ENCODE measurements at regions not wholly inside any gene's neighbourhood (a gene's known extent, or its start where the extent isn't known, plus 50 kb on each side); places are given as distances from the start of the nearest gene placed in this dataset.

- no peaks in the 10 kb centered on the region for H3K79me2 ChIP-seq (replicated peaks; ENCODE audit: insufficient read depth, low read length)
- H3K9me2 ChIP-seq (ENCODE audit: insufficient read depth, low read length), result no peaks in the 10 kb centered on the region
- H3K36me3 ChIP-seq (ENCODE audit: insufficient read depth, low read length), result no peaks in the 10 kb centered on the region
- H3K9ac ChIP-seq (ENCODE audit: low read length), result no peak overlapping the region
- no peaks in the 10 kb centered on the region for H3K9me3 ChIP-seq (ENCODE audit: low read length)
- H3K4me2 ChIP-seq (ENCODE audit: low read length), result no peak overlapping the region
- no peaks in the 10 kb centered on the region for H3K27me3 ChIP-seq (ENCODE audit: insufficient read depth, low read depth, low read length)
- no peak overlapping the region for H3K4me3 ChIP-seq (ENCODE audit: low read length)
- H3K27ac ChIP-seq (ENCODE audit: low read length), result no peak overlapping the region
- H3F3A ChIP-seq (ENCODE audit: insufficient read depth, low read length, poor library complexity, severe bottlenecking), result no peaks in the 10 kb centered on the region
- no peak overlapping the region for H2AFZ ChIP-seq (ENCODE audit: low read depth, low read length)
- no peaks in the 10 kb centered on the region for H4K20me1 ChIP-seq (ENCODE audit: insufficient read depth)
- TF ChIP-seq CTCF (IDR thresholded peaks at IDR 0.05; ENCODE audit: poor library complexity, severe bottlenecking) (no peak), POLR2AphosphoS5 (IDR thresholded peaks at IDR 0.05) (no peak), RAD21 (conservative IDR thresholded peaks at IDR 0.05) (no peak), EZH2 (IDR thresholded peaks at IDR 0.05; ENCODE audit: borderline replicate concordance, insufficient read depth, low read length, poor library complexity, severe bottlenecking) (no peak), EP300 (conservative IDR thresholded peaks at IDR 0.05; ENCODE audit: poor library complexity, severe bottlenecking) (no peak), SMC3 (conservative IDR thresholded peaks at IDR 0.05; ENCODE audit: poor library complexity) (no peak), MXI1 (conservative IDR thresholded peaks at IDR 0.05; ENCODE audit: poor library complexity, severe bottlenecking) (no peak), TAF1 (IDR thresholded peaks at IDR 0.05; ENCODE audit: low read depth) (no peak)
- TF ChIP-seq, protein P1, sequence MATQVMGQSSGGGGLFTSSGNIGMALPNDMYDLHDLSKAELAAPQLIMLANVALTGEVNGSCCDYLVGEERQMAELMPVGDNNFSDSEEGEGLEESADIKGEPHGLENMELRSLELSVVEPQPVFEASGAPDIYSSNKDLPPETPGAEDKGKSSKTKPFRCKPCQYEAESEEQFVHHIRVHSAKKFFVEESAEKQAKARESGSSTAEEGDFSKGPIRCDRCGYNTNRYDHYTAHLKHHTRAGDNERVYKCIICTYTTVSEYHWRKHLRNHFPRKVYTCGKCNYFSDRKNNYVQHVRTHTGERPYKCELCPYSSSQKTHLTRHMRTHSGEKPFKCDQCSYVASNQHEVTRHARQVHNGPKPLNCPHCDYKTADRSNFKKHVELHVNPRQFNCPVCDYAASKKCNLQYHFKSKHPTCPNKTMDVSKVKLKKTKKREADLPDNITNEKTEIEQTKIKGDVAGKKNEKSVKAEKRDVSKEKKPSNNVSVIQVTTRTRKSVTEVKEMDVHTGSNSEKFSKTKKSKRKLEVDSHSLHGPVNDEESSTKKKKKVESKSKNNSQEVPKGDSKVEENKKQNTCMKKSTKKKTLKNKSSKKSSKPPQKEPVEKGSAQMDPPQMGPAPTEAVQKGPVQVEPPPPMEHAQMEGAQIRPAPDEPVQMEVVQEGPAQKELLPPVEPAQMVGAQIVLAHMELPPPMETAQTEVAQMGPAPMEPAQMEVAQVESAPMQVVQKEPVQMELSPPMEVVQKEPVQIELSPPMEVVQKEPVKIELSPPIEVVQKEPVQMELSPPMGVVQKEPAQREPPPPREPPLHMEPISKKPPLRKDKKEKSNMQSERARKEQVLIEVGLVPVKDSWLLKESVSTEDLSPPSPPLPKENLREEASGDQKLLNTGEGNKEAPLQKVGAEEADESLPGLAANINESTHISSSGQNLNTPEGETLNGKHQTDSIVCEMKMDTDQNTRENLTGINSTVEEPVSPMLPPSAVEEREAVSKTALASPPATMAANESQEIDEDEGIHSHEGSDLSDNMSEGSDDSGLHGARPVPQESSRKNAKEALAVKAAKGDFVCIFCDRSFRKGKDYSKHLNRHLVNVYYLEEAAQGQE (IDR thresholded peaks at IDR 0.05; ENCODE audit: borderline replicate concordance), result no peak
Observed at GRCh38 chr6:94289131-94289530, 869.8 kb upstream of the EPHA7 start.

DNA sequence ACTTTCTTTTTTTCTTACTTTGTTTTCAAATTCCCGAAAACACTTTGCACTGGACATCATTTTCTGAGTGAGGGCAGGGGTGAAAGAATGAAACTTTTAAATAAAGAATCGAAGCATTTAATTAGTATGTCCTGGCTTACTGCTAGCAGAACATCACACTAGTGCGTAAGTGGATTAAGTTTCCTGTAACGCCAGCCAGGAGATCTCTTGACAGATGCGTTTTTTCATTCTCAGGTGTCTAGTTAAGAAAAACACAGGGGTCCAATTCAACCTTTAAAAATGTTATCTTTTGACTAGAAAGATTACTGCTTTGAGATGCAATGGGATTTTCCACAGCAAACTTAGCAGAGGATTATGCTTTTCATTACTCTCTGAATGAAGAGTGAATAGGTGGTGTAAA, 858.8 kb upstream of the EPHA7 start:
- Histone ChIP-seq H4K20me1 (ENCODE audit: insufficient read depth) (no peaks in the 10 kb centered on the region), H3K9me2 (ENCODE audit: insufficient read depth, low read length) (no peaks in the 10 kb centered on the region), H3K79me2 (replicated peaks; ENCODE audit: insufficient read depth, low read length) (no peaks in the 10 kb centered on the region), H3K27ac (ENCODE audit: low read length) (no peak overlapping the region), H3F3A (ENCODE audit: insufficient read depth, low read length, poor library complexity, severe bottlenecking) (no peaks in the 10 kb centered on the region), H3K4me2 (ENCODE audit: low read length) (no peak overlapping the region), H3K4me3 (ENCODE audit: low read length) (no peak overlapping the region), H3K27me3 (ENCODE audit: insufficient read depth, low read depth, low read length) (no peaks in the 10 kb centered on the region), H3K9ac (ENCODE audit: low read length) (no peak overlapping the region), H3K36me3 (ENCODE audit: insufficient read depth, low read length) (no peaks in the 10 kb centered on the region), H3K9me3 (ENCODE audit: low read length) (no peaks in the 10 kb centered on the region), H2AFZ (ENCODE audit: low read depth, low read length) (no peak overlapping the region)
- no peak for TF ChIP-seq POLR2AphosphoS5 (IDR thresholded peaks at IDR 0.05)
- TF ChIP-seq RAD21 (conservative IDR thresholded peaks at IDR 0.05), result no peak
- TF ChIP-seq EZH2 (IDR thresholded peaks at IDR 0.05; ENCODE audit: borderline replicate concordance, insufficient read depth, low read length, poor library complexity, severe bottlenecking), result no peak
- TF ChIP-seq EP300 (conservative IDR thresholded peaks at IDR 0.05; ENCODE audit: poor library complexity, severe bottlenecking), result no peak
- TF ChIP-seq SMC3 (conservative IDR thresholded peaks at IDR 0.05; ENCODE audit: poor library complexity), result no peak
- no peak for TF ChIP-seq TAF1 (IDR thresholded peaks at IDR 0.05; ENCODE audit: low read depth)
- no peak for TF ChIP-seq CTCF (IDR thresholded peaks at IDR 0.05; ENCODE audit: poor library complexity, severe bottlenecking)
- TF ChIP-seq, protein P1 (IDR thresholded peaks at IDR 0.05; ENCODE audit: borderline replicate concordance), result no peak
- no peak for TF ChIP-seq MXI1 (conservative IDR thresholded peaks at IDR 0.05; ENCODE audit: poor library complexity, severe bottlenecking)

Data from neural cell (in vitro differentiated cells).